ENCODE measurements at regions not wholly inside any gene's neighbourhood (a gene's known extent, or its start where the extent isn't known, plus 50 kb on each side); places are given as distances from the start of the nearest gene placed in this dataset.
A peak's percentile ranks its signal among the peaks of the same experiment; 100 is the strongest.

DNA sequence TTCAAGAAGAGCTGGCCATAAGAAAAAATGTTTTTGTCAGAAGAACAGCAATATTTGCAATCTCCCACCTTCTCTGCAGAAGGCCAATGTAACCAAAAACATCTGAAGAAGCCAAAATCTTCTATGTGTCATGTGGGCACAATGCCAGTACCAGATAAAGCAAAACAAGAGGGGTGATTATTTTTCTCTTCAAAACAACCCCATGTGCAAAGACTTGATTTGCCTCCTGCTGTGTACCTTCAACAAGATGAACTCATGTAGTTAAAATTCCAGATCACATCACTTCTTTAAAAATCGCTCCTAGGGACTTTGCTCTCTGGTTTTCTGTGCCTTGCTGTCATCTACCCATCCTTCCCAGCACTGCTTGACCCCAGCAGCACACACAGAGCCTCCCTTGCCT is 134.0 kb upstream of the MAP3K1 start:
- Histone ChIP-seq H2AK5ac (ENCODE audit: low read length) (no peak overlapping the region), H3K79me2 (ENCODE audit: control insufficient read depth, insufficient read depth, low read length, poor library complexity) (no peaks in the 10 kb centered on the region), H3K9me3 (ENCODE audit: insufficient read depth, low read depth, low read length) (no peaks in the 10 kb centered on the region), H4K8ac (ENCODE audit: low read depth, low read length) (no peak overlapping the region), H2AFZ (ENCODE audit: insufficient read depth, low read length, poor library complexity) (no peak overlapping the region), H3K4ac (ENCODE audit: low read depth, low read length) (no peak overlapping the region), H2BK120ac (ENCODE audit: insufficient read depth, low read length, poor library complexity) (peak overlapping the region; percentile 36), H3K4me3 (ENCODE audit: low read depth, low read length) (no peak overlapping the region), H3K9ac (ENCODE audit: low read length) (no peak overlapping the region), H3K27me3 (ENCODE audit: insufficient read depth, low read length) (no peaks in the 10 kb centered on the region), H3K4me1 (ENCODE audit: control insufficient read depth in 1 of 2, insufficient read depth in 2 of 2, low read length in 2 of 2) (peaks cover 4 to 6% of the 10 kb centered on the region in 2 experiments), H3K36me3 (ENCODE audit: control insufficient read depth in 1 of 2, insufficient read depth in 2 of 2, low read length in 2 of 2) (no peaks in the 10 kb centered on the region), H3K4me2 (ENCODE audit: low read length) (no peak overlapping the region), H3K27ac (ENCODE audit: low read depth, low read length) (no peak overlapping the region), H2BK5ac (ENCODE audit: low read depth, low read length, poor library complexity) (no peak overlapping the region), H4K12ac (ENCODE audit: low read depth, low read length) (no peak overlapping the region), H2BK12ac (ENCODE audit: low read length) (peak overlapping the region; percentile 27), H3K79me1 (ENCODE audit: low read length) (peaks cover 3% of the 10 kb centered on the region), H3K14ac (ENCODE audit: low read length) (no peak overlapping the region), H3K18ac (ENCODE audit: low read length) (no peak overlapping the region), H3K23ac (ENCODE audit: low read length) (no peak overlapping the region), H4K91ac (ENCODE audit: low read depth, low read length) (no peak overlapping the region)
- no CpG with 5 or more reads among the region's 1 CpG for WGBS (ENCODE audit: extremely low coverage, insufficient coverage, insufficient read length)
- DNase-seq = no peak

DNA sequence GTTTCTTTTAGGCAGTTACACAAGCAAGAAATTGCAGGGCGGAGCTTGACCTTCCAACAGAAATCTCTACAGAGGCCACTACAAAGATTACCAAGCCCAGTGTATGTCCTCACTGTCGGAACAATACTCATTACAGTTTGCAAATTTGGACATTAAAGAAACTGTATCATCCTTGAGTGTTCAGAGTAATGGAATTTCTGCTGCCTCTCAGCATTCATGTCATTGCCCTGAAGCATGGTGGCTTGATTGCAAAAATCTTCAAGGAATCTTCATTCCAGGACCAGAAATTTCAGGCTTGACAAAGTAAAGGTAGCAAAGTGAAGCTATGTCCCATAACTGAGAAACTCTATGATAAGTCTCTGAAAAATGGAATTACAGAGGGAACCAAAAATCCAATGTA is 134.6 kb upstream of the MAP3K1 start:
- Histone ChIP-seq H3K14ac (ENCODE audit: low read length) (no peak overlapping the region), H3K4ac (ENCODE audit: low read depth, low read length) (no peak overlapping the region)
- no CpG with 5 or more reads among the region's 2 CpGs for WGBS (ENCODE audit: extremely low coverage, insufficient coverage, insufficient read length)

DNA sequence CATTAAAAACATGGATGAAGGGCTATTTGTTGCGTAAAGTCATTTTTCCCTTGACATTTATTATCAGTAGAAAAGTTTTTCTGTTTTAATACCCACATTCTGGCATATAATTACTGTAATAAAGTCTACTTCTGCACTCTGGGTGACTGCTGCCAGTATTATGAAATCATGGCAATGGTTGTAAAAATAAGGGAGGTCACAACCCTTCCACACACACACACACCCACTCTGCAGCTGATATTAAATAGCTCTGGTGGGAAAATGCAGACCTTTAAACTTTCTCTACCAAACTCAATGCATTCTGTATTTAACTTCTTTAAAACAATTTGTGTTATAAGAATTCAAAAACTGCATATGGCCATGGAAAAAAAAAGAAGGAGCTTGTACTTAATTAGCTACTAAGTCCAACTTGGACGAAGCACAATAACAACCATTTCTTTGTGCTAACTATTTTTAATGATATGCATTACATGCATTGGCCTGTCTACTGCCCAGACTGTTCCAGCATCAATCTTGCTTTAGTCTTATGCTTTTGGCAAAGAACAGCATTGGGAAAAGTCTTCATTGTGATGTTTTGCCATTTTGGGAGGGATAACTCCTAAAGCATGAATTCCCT is 137.6 kb upstream of the MAP3K1 start:
- Histone ChIP-seq H3K18ac (ENCODE audit: low read length) (no peak overlapping the region), H3K4ac (ENCODE audit: low read depth, low read length) (no peak overlapping the region), H3K9ac (ENCODE audit: low read length) (no peak overlapping the region), H4K91ac (ENCODE audit: low read depth, low read length) (no peak overlapping the region), H2BK120ac (ENCODE audit: insufficient read depth, low read length, poor library complexity) (no peak overlapping the region), H3K23ac (ENCODE audit: low read length) (no peak overlapping the region), H3K9me3 (ENCODE audit: insufficient read depth, low read depth, low read length) (no peaks in the 10 kb centered on the region), H2BK5ac (ENCODE audit: low read depth, low read length, poor library complexity) (no peak overlapping the region), H3K36me3 (ENCODE audit: control insufficient read depth in 1 of 2, insufficient read depth in 2 of 2, low read length in 2 of 2) (no peaks in the 10 kb centered on the region), H3K4me1 (ENCODE audit: control insufficient read depth in 1 of 2, insufficient read depth in 2 of 2, low read length in 2 of 2) (peaks cover 4 to 6% of the 10 kb centered on the region in 2 experiments), H3K4me2 (ENCODE audit: low read length) (no peak overlapping the region), H3K27me3 (ENCODE audit: insufficient read depth, low read length) (no peaks in the 10 kb centered on the region), H4K12ac (ENCODE audit: low read depth, low read length) (no peak overlapping the region), H3K79me1 (ENCODE audit: low read length) (peaks cover 3% of the 10 kb centered on the region), H2AFZ (ENCODE audit: insufficient read depth, low read length, poor library complexity) (no peak overlapping the region), H3K27ac (ENCODE audit: low read depth, low read length) (no peak overlapping the region), H3K79me2 (ENCODE audit: control insufficient read depth, insufficient read depth, low read length, poor library complexity) (no peaks in the 10 kb centered on the region), H2AK5ac (ENCODE audit: low read length) (no peak overlapping the region), H3K14ac (ENCODE audit: low read length) (no peak overlapping the region), H2BK12ac (ENCODE audit: low read length) (no peak overlapping the region), H4K8ac (ENCODE audit: low read depth, low read length) (no peak overlapping the region), H3K4me3 (ENCODE audit: low read depth, low read length) (no peak overlapping the region)
- DNase-seq = no peak
- WGBS (ENCODE audit: extremely low coverage, insufficient coverage, insufficient read length) = no CpG with 5 or more reads among the region's 2 CpGs

More for the DNA sequence above, 134.6 kb upstream of the MAP3K1 start:
- Histone ChIP-seq H4K91ac (ENCODE audit: low read depth, low read length) (no peak overlapping the region), H3K9me3 (ENCODE audit: insufficient read depth, low read depth, low read length) (no peaks in the 10 kb centered on the region), H2BK5ac (ENCODE audit: low read depth, low read length, poor library complexity) (no peak overlapping the region), H2BK12ac (ENCODE audit: low read length) (no peak overlapping the region), H3K27ac (ENCODE audit: low read depth, low read length) (no peak overlapping the region), H3K79me1 (ENCODE audit: low read length) (peaks cover 3% of the 10 kb centered on the region), H3K79me2 (ENCODE audit: control insufficient read depth, insufficient read depth, low read length, poor library complexity) (no peaks in the 10 kb centered on the region), H3K9ac (ENCODE audit: low read length) (no peak overlapping the region), H2AK5ac (ENCODE audit: low read length) (no peak overlapping the region), H3K18ac (ENCODE audit: low read length) (no peak overlapping the region), H4K8ac (ENCODE audit: low read depth, low read length) (no peak overlapping the region), H3K23ac (ENCODE audit: low read length) (no peak overlapping the region), H3K36me3 (ENCODE audit: control insufficient read depth in 1 of 2, insufficient read depth in 2 of 2, low read length in 2 of 2) (no peaks in the 10 kb centered on the region), H4K12ac (ENCODE audit: low read depth, low read length) (no peak overlapping the region), H3K4me3 (ENCODE audit: low read depth, low read length) (no peak overlapping the region), H3K27me3 (ENCODE audit: insufficient read depth, low read length) (no peaks in the 10 kb centered on the region), H2AFZ (ENCODE audit: insufficient read depth, low read length, poor library complexity) (no peak overlapping the region), H3K4me2 (ENCODE audit: low read length) (no peak overlapping the region), H3K4me1 (ENCODE audit: control insufficient read depth in 1 of 2, insufficient read depth in 2 of 2, low read length in 2 of 2) (peaks cover 6 to 7% of the 10 kb centered on the region in 2 experiments), H2BK120ac (ENCODE audit: insufficient read depth, low read length, poor library complexity) (no peak overlapping the region)
- peak; percentile 68 to 96 for DNase-seq

DNA sequence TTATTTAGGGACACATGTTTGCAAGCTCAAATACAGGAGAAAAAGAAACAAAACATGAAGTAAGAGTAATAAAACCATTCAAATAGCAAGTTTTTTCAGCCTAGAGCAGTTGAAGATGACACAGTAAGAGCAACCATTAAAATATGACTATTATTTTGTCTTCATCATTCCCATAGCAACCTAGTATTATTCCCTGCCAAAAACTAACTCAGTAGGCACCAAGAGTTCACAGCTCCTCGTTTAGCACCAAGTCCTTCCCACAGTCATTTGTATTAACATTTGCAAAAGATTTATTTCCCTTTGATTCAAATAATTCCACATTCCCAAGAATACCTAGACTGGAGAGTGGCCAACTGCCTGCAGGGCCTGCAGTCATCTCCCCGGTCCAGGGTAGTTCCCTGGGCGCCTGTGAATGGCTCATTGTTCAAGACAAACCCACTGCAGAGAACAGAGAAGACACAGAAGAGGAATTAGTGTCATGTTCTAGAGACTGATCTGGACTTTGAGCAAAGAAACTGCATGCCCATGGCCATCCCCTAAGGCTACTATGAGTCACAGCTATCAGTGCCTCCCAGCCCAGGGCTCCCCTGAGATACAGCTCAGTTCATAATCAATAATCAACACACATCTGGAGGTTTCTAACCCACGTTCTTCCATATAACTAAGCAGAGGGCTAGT is 139.1 kb upstream of the MAP3K1 start:
- Histone ChIP-seq H3K14ac (ENCODE audit: low read length) (no peak overlapping the region), H3K4me3 (ENCODE audit: low read depth, low read length) (no peak overlapping the region)

More for the DNA sequence above, 139.1 kb upstream of the MAP3K1 start:
- Histone ChIP-seq H3K4ac (ENCODE audit: low read depth, low read length) (no peak overlapping the region), H3K9ac (ENCODE audit: low read length) (no peak overlapping the region), H3K79me2 (ENCODE audit: control insufficient read depth, insufficient read depth, low read length, poor library complexity) (no peaks in the 10 kb centered on the region), H4K8ac (ENCODE audit: low read depth, low read length) (no peak overlapping the region), H2BK12ac (ENCODE audit: low read length) (no peak overlapping the region), H3K18ac (ENCODE audit: low read length) (no peak overlapping the region), H3K23ac (ENCODE audit: low read length) (no peak overlapping the region), H2BK5ac (ENCODE audit: low read depth, low read length, poor library complexity) (no peak overlapping the region), H3K79me1 (ENCODE audit: low read length) (peaks cover 3% of the 10 kb centered on the region), H2BK120ac (ENCODE audit: insufficient read depth, low read length, poor library complexity) (no peak overlapping the region), H3K9me3 (ENCODE audit: insufficient read depth, low read depth, low read length) (no peaks in the 10 kb centered on the region), H4K91ac (ENCODE audit: low read depth, low read length) (no peak overlapping the region), H2AFZ (ENCODE audit: insufficient read depth, low read length, poor library complexity) (no peak overlapping the region), H3K27ac (ENCODE audit: low read depth, low read length) (no peak overlapping the region), H4K12ac (ENCODE audit: low read depth, low read length) (no peak overlapping the region), H3K4me2 (ENCODE audit: low read length) (no peak overlapping the region), H2AK5ac (ENCODE audit: low read length) (no peak overlapping the region), H3K36me3 (ENCODE audit: control insufficient read depth in 1 of 2, insufficient read depth in 2 of 2, low read length in 2 of 2) (no peaks in the 10 kb centered on the region), H3K4me1 (ENCODE audit: control insufficient read depth in 1 of 2, insufficient read depth in 2 of 2, low read length in 2 of 2) (peaks cover 2 to 4% of the 10 kb centered on the region in 2 experiments), H3K27me3 (ENCODE audit: insufficient read depth, low read length) (no peaks in the 10 kb centered on the region)
- no CpG with 5 or more reads among the region's 4 CpGs for WGBS (ENCODE audit: extremely low coverage, insufficient coverage, insufficient read length)
- DNase-seq = peak in 1 of 2 donors; percentile 47
